Activated effector memory CD4-positive, alpha-beta T cell treated with Interleukin-2 at 50 U/mL for 16 hours (primary cell): ENCODE measurements at regions not wholly inside any gene's neighbourhood (a gene's known extent, or its start where the extent isn't known, plus 50 kb on each side); places are given as distances from the start of the nearest gene placed in this dataset.

Source experiments
- DNase-seq: peaks from one replicate; pipeline ENCODE4 v3.0.0-alpha.2; 2020

DNA sequence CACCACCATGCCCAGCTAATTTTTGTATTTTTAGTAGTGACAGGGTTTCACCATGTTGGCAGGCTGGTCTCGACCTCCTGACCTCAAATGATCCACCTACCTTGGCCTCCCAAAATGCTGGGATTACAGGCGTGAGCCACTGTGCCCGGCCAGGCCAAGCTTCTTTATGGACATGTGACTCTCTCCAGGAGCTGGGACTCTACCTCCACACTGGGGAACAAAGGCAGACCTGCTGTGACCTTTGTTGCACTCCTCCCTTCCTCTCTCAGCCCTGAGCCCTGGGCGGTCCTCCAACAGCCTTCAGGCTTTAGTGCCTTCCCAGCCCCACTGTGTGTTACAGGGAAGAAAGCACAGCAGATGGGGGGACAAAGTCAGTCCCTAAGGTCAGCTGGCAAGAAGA is 55.0 kb upstream of the DUSP5 start:
- DNase-seq, result no peak

DNA sequence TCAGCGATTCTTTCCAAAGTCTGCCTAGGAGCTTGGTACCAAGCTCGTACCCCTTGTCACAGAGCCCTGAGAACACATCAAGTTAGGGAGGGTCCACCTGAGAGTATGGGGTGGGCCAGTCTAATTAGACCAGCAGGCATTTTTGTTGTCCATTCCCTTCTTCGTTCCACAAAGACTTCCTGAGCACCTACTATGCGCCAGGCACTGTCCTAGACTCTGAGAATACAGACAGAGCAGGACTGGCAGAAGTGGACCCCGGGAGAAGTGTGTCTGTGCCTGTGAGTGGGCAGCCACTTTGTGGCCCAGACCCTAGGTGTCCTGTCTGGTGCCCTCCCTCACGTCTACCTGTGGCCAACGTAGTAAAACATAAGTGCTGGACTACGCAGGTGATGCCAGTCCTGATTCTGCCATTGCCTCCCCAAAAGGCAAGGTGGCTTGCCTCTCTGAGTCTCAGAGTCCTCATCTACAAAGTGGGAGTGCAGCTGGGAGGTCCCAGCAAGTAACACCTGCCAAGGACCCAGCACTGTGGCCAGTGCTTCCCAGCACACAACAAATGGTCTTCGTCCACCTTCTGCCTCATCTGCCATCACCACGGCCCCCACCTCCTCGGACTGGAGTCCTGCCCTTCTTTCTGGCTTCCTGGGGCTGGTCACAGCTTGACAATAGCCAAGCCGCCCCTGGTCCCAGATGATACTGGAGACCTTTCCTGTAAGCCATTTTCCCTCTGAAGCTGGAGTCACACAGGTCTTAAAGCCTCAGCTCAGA is 54.3 kb upstream of the DUSP5 start:
- DNase-seq, result no peak

DNA sequence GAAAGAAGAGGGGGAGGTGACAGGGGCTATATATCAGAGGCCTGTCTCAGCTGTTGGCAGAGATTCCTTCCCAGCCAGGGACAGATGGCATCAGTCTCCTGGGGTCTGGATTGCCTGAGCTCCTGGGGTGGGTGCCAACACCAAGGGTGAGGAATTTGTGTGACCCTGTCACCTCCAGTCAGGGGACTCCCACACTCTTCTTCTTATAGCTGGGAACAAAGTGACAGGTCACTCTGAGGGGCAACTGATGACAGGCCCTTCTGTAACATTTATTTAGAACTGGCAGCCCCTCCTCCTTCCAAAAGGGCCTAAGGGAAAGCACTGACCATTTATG is 53.7 kb upstream of the DUSP5 start:
- no peak for DNase-seq

DNA sequence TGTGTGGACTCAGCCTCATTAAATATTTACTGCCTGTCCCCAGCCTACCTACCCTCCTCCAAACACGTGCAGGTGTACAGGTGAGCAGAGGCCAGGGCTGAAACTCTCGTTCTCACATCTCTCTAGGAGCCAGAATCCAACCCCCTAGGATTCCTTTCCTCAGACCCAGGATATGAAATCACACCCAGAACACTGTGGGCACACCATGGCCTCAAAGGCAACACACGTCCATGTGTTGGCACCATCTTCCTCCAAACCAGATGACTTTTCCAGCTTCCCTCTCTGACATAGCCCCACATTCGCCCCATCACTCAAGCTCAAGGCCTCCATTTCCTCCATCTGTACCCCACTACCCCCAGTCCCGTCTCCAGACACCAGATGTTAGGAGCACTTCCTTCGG is 51.8 kb upstream of the DUSP5 start:
- no peak for DNase-seq

DNA sequence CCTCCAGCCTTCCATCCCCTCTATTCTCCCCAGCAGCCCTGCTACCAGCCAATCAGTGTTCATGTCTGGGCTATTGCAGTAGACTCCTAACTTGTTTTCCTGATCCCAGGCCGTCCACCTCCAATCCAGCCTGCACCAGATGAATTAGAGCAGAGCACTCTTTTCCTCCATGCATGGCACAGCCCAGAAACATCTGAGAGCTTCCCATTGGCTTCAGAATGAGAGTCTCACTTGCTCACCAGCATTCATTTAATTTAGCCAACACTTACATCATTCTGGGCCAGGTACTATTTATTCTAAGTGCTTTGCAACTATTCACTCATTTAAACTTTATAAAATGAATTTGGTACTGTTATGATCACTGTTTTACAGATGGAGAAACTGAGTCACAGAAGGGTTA is 51.4 kb upstream of the DUSP5 start:
- DNase-seq, result no peak

DNA sequence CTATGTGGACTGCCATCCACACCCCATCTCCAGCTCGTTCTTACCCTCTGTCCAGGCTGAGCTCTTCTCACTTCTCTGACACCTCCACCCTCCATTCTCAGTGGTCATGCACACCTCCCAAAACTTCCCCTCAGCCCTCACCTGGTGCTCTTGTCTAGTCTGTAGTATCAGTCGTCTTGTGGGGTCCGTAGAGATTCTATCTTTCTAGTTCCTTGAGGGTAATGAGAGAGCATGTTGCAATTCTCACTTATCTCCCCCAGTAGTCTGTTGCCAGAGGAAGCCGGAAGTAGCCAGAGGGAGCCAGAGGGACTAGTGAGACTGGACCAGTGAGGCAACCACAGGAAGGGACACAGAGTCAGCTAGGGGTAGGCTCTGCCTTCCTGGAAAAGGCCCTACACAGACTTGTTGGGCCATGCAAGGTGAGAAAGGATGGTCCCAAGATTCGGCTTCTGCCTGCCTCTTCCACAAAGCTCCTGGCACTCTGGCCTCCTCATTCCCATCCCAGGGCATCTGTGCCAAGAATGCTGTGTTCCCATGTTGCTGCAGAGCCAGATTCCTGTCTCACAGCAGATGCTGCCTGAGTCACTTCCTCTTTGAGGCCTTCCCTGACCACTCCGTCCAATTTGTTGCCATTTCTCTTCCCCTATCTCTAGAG is 50.6 kb upstream of the DUSP5 start:
- no peak for DNase-seq

DNA sequence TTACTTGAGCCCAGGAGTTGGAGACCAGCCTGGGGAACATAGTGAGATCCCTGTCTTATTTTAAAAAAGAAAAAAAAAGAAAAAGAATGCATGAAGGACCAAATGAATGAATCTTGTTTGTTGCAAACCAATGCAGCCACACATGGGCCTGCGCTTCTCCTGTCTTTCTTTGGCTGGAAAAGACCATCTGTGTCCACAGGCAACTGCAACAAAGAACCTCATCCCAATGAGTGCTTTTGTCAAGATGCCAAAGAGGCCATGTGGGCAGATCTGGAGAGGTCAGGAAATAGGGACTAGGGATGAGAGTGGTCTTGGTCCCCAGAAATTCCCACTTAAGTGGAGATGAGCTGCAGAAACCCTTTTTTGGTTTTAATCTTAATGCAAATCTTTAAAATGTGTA is 49.8 kb upstream of the DUSP5 start:
- no peak for DNase-seq
